ENCODE measurements at regions not wholly inside any gene's neighbourhood (a gene's known extent, or its start where the extent isn't known, plus 50 kb on each side); places are given as distances from the start of the nearest gene placed in this dataset.
"Not testable (repeated sequence)": the region's sequence is repeated elsewhere in the genome, so short reads cannot be mapped to it uniquely, and the experiment has no call there.

DNA sequence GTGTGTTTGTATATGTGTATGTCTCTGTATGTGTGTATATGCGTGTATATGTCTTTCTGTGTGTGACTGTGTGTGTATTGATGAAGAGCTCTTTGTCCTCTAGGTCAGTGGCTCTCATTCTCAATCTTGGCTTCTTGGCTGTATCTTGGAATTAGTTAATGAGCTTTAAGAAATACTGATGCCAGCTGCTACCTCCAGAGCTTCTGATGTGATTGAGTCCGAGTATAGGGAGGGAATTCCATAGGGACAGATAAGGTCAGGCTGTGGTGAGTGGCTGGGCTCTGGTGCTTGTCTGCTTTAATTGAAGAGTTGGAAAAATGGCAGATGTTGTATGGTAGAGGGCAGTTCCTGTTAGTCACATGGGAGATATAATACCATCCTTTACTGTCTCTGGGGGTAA lies 140.1 kb downstream of the C12orf75 start:
- H3K27me3 ChIP-seq (replicated peaks; ENCODE audit: insufficient read depth): no peaks in the 10 kb centered on the region
- H3K4me1 ChIP-seq (replicated peaks): no peaks in the 10 kb centered on the region
- H3K9me3 ChIP-seq: no peaks in the 10 kb centered on the region
- H3K4me3 ChIP-seq: no peak overlapping the region
- H3K36me3 ChIP-seq: no peaks in the 10 kb centered on the region
- no peak for DNase-seq (ENCODE audit: low spot score)
- intact Hi-C loops (cut with DNase I): no loop called here
- TF ChIP-seq POLR2A (IDR thresholded peaks at IDR 0.05) (no peak), POLR2AphosphoS5 (IDR thresholded peaks at IDR 0.05) (no peak), CTCF (IDR thresholded peaks at IDR 0.05) (no peak)
- WGBS: 98% methylated on average over 2 of the region's 2 CpGs
- no peak overlapping the region for H3K27ac ChIP-seq

- intact Hi-C loops (cut with DNase I): no loop called here
- no peak for DNase-seq (ENCODE audit: low spot score)
- Histone ChIP-seq H3K36me3 (no peaks in the 10 kb centered on the region), H3K27ac (no peak overlapping the region), H3K4me3 (no peak overlapping the region), H3K9me3 (no peaks in the 10 kb centered on the region), H3K4me1 (replicated peaks) (no peaks in the 10 kb centered on the region), H3K27me3 (replicated peaks; ENCODE audit: insufficient read depth) (no peaks in the 10 kb centered on the region)
- whole genome bisulfite sequencing: 85% methylated on average over 4 of the region's 4 CpGs
- TF ChIP-seq POLR2A (IDR thresholded peaks at IDR 0.05) (no peak), POLR2AphosphoS5 (IDR thresholded peaks at IDR 0.05) (no peak), CTCF (IDR thresholded peaks at IDR 0.05) (no peak)
Measured at GRCh38 chr12:105474672-105475071, 144.2 kb downstream of the C12orf75 start.

- intact Hi-C loops (cut with DNase I): no loop called here
- no peaks in the 10 kb centered on the region for H3K9me3 ChIP-seq
- H3K36me3 ChIP-seq: no peaks in the 10 kb centered on the region
- DNase-seq (ENCODE audit: low spot score): no peak
- no peaks in the 10 kb centered on the region for H3K27me3 ChIP-seq (replicated peaks; ENCODE audit: insufficient read depth)
- no peak for TF ChIP-seq POLR2AphosphoS5 (IDR thresholded peaks at IDR 0.05)
- TF ChIP-seq CTCF (IDR thresholded peaks at IDR 0.05): no peak
- no peak for TF ChIP-seq POLR2A (IDR thresholded peaks at IDR 0.05)
- no peak overlapping the region for H3K27ac ChIP-seq
- WGBS: 34% methylated on average over 2 of the region's 2 CpGs
- no peaks in the 10 kb centered on the region for H3K4me1 ChIP-seq (replicated peaks)
- H3K4me3 ChIP-seq: no peak overlapping the region
Measured at GRCh38 chr12:105476616-105477015, 146.1 kb downstream of the C12orf75 start.

GRCh38 chr12:105477873-105478272 lies 147.4 kb downstream of the C12orf75 start:
- H3K4me1 ChIP-seq (replicated peaks): no peaks in the 10 kb centered on the region
- intact Hi-C loops (cut with DNase I): no loop called here
- no peaks in the 10 kb centered on the region for H3K36me3 ChIP-seq
- no peaks in the 10 kb centered on the region for H3K9me3 ChIP-seq
- TF ChIP-seq POLR2AphosphoS5 (IDR thresholded peaks at IDR 0.05): no peak
- no peak for TF ChIP-seq CTCF (IDR thresholded peaks at IDR 0.05)
- TF ChIP-seq POLR2A (IDR thresholded peaks at IDR 0.05): no peak
- H3K27ac ChIP-seq: no peak overlapping the region
- 53% methylated on average over 6 of the region's 6 CpGs for WGBS
- no peaks in the 10 kb centered on the region for H3K27me3 ChIP-seq (replicated peaks; ENCODE audit: insufficient read depth)
- H3K4me3 ChIP-seq: no peak overlapping the region
- DNase-seq (ENCODE audit: low spot score): no peak

GRCh38 chr12:105478788-105479187 lies 148.3 kb downstream of the C12orf75 start:
- 93% methylated on average over 9 of the region's 9 CpGs for WGBS
- H3K36me3 ChIP-seq; H3K27ac ChIP-seq; DNase-seq (ENCODE audit: low spot score); H3K4me3 ChIP-seq; H3K9me3 ChIP-seq; H3K27me3 ChIP-seq (replicated peaks; ENCODE audit: insufficient read depth); H3K4me1 ChIP-seq (replicated peaks); intact Hi-C loops (cut with DNase I): not testable (repeated sequence)
